ENCODE measurements at regions not wholly inside any gene's neighbourhood (a gene's known extent, or its start where the extent isn't known, plus 50 kb on each side); places are given as distances from the start of the nearest gene placed in this dataset.

- TF ChIP-seq CTCF (IDR thresholded peaks at IDR 0.05) (no peak), POLR2A (IDR thresholded peaks at IDR 0.05) (no peak)
Observed at GRCh38 chr20:58146081-58146745, 82.2 kb downstream of the ANKRD60 start.
